OCI-LY1 (cell line): ENCODE measurements at regions not wholly inside any gene's neighbourhood (a gene's known extent, or its start where the extent isn't known, plus 50 kb on each side); places are given as distances from the start of the nearest gene placed in this dataset.

Experiments used
- EZH2 ChIP-seq: fragments of 200-600 bp; sonication (generic), shearing (Covaris generic); IDR thresholded peaks from 2 replicates; pipeline ENCODE4 v1.8.0; 2017; ENCODE audit warnings: borderline replicate concordance, mixed run types, mild to moderate bottlenecking, antibody characterized with exemption, low read length, moderate library complexity, mixed read lengths
- TF ChIP-seq, protein P1 (sequence below): fragments of 200-600 bp; sonication (generic), shearing (Covaris generic); IDR thresholded peaks from 2 replicates; pipeline ENCODE4 v1.5.1; 2017; ENCODE audit warnings: mild to moderate bottlenecking, antibody characterized with exemption, low read length, moderate library complexity, mixed read lengths

DNA sequence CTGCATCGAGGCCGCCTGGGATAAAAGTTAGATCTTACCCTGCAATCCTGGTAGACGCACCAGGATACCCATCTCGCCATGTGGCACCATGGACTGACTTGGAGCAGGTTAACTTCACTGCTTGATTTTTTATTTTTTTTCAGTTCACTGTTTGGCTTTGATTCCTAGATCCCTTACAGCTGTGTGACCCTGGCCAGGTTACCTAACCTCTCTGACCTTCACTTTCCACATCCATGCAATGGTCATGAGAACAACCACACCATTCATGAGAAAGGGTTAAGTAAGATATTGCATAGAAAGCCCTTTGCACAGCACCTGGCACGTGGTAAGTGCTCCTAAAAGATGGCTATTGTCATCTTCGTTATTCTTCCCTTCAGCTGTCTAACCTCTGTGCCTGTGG lies 230.5 kb downstream of the SOX9 start:
- TF ChIP-seq, protein P1, sequence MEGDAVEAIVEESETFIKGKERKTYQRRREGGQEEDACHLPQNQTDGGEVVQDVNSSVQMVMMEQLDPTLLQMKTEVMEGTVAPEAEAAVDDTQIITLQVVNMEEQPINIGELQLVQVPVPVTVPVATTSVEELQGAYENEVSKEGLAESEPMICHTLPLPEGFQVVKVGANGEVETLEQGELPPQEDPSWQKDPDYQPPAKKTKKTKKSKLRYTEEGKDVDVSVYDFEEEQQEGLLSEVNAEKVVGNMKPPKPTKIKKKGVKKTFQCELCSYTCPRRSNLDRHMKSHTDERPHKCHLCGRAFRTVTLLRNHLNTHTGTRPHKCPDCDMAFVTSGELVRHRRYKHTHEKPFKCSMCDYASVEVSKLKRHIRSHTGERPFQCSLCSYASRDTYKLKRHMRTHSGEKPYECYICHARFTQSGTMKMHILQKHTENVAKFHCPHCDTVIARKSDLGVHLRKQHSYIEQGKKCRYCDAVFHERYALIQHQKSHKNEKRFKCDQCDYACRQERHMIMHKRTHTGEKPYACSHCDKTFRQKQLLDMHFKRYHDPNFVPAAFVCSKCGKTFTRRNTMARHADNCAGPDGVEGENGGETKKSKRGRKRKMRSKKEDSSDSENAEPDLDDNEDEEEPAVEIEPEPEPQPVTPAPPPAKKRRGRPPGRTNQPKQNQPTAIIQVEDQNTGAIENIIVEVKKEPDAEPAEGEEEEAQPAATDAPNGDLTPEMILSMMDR = no peak
- no peak for TF ChIP-seq EZH2
